Calu3 (cell line): ENCODE measurements at regions not wholly inside any gene's neighbourhood (a gene's known extent, or its start where the extent isn't known, plus 50 kb on each side); places are given as distances from the start of the nearest gene placed in this dataset.

Source experiments
- BruUV-seq: library from RNA; stranded (reverse); fragments of 400-500 nt; replicated peaks from 2 replicates; lab custom pipeline; 2021; lab: Mats Ljungman, UMichigan
- CTCF ChIA-PET: fragments of 300-600 bp; sonication (Branson Sonifier 250); formaldehyde crosslinking; loops from one replicate; lab custom pipeline; 2022; ENCODE audit warnings: antibody characterized with exemption; lab: Charles Lee
- DNase-seq: peaks from one replicate; pipeline ENCODE4 v3.0.0; 2022
- H3K27ac Mint-ChIP-seq: one replicate; pipeline ENCODE4 v1.8.0; 2022; ENCODE audit warnings: mixed read lengths; ENCODE audit not compliant: unreplicated experiment
- H3K27me3 Mint-ChIP-seq: one replicate; pipeline ENCODE4 v1.8.0; 2022; ENCODE audit warnings: mixed read lengths; ENCODE audit not compliant: unreplicated experiment
- H3K36me3 Mint-ChIP-seq: one replicate; pipeline ENCODE4 v1.8.0; 2022; ENCODE audit warnings: mild to moderate bottlenecking, moderate library complexity, mixed read lengths; ENCODE audit not compliant: insufficient read depth, unreplicated experiment
- H3K4me1 Mint-ChIP-seq: one replicate; pipeline ENCODE4 v1.8.0; 2022; ENCODE audit warnings: mild to moderate bottlenecking, low read depth, mixed read lengths; ENCODE audit not compliant: unreplicated experiment
- H3K4me3 Mint-ChIP-seq: one replicate; pipeline ENCODE4 v1.8.0; 2022; ENCODE audit warnings: mild to moderate bottlenecking, low read depth, moderate library complexity, mixed read lengths; ENCODE audit not compliant: unreplicated experiment
- H3K9me3 Mint-ChIP-seq: one replicate; pipeline ENCODE4 v1.8.0; 2022; ENCODE audit warnings: low read depth, mixed read lengths; ENCODE audit not compliant: unreplicated experiment
- intact Hi-C: fragments of 100-400 bp; cut with micrococcal nuclease; formaldehyde crosslinking; loops from one replicate; pipeline ENCODE4 v1.10.0; 2022; ENCODE audit not compliant: unreplicated experiment
- TF ChIP-seq, protein P1 (sequence below): fragments of 200-600 bp; IDR thresholded peaks from one replicate; pipeline ENCODE4 v1.8.0; 2022; ENCODE audit warnings: antibody characterized with exemption; ENCODE audit not compliant: unreplicated experiment

DNA sequence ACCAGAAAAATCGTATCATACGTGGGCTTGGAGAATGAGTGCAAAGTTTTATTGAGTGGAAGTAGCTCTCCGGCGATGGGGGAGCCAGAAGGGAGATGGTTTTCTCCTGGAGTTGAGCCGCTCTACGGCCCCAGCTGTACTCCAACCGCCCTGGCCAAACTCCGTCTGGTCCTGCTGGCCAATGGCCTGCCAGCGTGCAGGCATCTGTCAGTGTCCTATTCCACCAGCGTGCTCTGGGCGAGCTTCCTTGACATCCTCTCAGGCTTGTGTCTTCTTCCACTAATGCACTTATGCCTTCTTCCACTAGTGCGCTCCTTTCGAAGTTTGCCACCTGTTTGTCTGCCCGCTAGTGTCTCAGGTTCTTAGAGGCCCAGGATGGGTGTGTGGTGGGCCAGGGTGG, 345.5 kb upstream of the CDH19 start:
- no peak overlapping the region for H3K4me3 Mint-ChIP-seq
- TF ChIP-seq, protein P1, sequence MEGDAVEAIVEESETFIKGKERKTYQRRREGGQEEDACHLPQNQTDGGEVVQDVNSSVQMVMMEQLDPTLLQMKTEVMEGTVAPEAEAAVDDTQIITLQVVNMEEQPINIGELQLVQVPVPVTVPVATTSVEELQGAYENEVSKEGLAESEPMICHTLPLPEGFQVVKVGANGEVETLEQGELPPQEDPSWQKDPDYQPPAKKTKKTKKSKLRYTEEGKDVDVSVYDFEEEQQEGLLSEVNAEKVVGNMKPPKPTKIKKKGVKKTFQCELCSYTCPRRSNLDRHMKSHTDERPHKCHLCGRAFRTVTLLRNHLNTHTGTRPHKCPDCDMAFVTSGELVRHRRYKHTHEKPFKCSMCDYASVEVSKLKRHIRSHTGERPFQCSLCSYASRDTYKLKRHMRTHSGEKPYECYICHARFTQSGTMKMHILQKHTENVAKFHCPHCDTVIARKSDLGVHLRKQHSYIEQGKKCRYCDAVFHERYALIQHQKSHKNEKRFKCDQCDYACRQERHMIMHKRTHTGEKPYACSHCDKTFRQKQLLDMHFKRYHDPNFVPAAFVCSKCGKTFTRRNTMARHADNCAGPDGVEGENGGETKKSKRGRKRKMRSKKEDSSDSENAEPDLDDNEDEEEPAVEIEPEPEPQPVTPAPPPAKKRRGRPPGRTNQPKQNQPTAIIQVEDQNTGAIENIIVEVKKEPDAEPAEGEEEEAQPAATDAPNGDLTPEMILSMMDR = no peak
- H3K27ac Mint-ChIP-seq = no peak overlapping the region
- no peaks in the 10 kb centered on the region for H3K27me3 Mint-ChIP-seq
- no peaks in the 10 kb centered on the region for H3K36me3 Mint-ChIP-seq
- no peaks in the 10 kb centered on the region for H3K9me3 Mint-ChIP-seq
- intact Hi-C loops = no loop called here
- no TSS peak for BruUV-seq
- no peaks in the 10 kb centered on the region for H3K4me1 Mint-ChIP-seq
- CTCF ChIA-PET = no interaction called here
- no peak for DNase-seq

DNA sequence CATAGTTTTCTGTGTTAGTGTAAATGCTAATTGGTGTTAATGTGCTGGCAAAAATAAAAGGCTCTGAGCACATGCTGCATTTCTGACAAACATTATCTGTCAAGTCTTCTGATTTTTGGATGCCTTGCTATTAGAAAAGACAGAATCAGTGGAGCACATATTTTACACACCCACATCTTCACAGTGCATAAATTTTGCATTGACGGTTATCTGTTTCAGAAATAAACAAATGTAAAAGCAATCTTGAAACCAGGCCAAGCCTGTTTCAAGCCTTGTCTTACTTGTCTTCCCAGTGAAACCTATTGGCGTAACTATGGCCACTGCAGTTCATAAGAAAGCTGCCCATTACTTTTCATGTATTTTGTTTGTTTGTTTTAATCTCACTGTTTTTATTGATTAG, 333.7 kb upstream of the CDH19 start:
- Mint-ChIP-seq H3K27ac (no peak overlapping the region), H3K4me1 (no peaks in the 10 kb centered on the region), H3K27me3 (no peaks in the 10 kb centered on the region), H3K36me3 (no peaks in the 10 kb centered on the region), H3K9me3 (peaks cover 6% of the 10 kb centered on the region), H3K4me3 (no peak overlapping the region)
- no TSS peak for BruUV-seq
- DNase-seq = no peak
- TF ChIP-seq, protein P1 = no peak
- intact Hi-C loops = no loop called here
- CTCF ChIA-PET = no interaction called here

DNA sequence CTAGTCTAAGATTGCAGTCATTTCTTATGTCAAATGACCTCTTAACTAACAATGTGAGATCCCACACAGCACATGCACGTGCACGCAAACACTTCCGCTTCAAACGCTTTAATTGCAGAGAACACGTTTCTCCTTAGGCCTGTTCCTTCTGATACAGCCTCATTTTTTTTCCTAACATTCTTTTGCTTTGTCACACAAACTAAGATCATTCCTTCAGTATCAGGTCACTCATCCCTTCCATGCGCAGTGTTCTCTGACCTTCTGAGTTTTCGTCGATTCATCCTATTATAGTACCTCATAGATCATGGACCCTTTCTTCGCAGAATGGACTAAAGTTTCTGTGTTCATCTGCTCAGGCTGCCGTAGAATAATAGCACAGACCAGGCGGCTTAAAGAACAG, 327.1 kb upstream of the CDH19 start:
- no peak for DNase-seq
- Mint-ChIP-seq H3K36me3 (no peaks in the 10 kb centered on the region), H3K4me1 (no peaks in the 10 kb centered on the region), H3K9me3 (no peaks in the 10 kb centered on the region), H3K27me3 (no peaks in the 10 kb centered on the region), H3K27ac (no peak overlapping the region), H3K4me3 (no peak overlapping the region)
- intact Hi-C loops = no loop called here
- no TSS peak for BruUV-seq
- TF ChIP-seq, protein P1 = no peak
- CTCF ChIA-PET = no interaction called here

DNA sequence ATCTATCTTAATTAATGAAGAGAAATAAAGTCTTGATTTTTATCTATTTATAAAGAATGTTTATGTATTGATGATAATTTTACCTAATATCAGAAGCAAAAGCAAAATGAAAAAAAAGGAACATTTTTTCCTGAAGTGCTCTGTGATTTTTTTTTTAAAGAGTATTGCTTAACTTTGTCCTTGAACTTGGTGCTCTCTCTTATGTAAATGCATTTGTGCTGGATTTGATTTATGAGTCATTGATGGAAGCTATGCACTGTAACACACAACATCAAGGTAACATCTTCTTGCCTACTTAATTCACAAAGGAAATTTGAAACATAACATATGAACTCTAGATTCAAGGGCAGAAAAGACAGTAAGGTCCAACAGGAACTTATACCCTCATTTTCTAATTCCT, 312.9 kb upstream of the CDH19 start:
- TF ChIP-seq, protein P1 = no peak
- DNase-seq = no peak
- no TSS peak for BruUV-seq
- Mint-ChIP-seq H3K36me3 (no peaks in the 10 kb centered on the region), H3K27ac (no peak overlapping the region), H3K4me3 (no peak overlapping the region), H3K27me3 (no peaks in the 10 kb centered on the region), H3K4me1 (no peaks in the 10 kb centered on the region), H3K9me3 (no peaks in the 10 kb centered on the region)
- intact Hi-C loops = no loop called here
- CTCF ChIA-PET = no interaction called here
